Lung (tissue), 11 donors: ENCODE measurements at regions not wholly inside any gene's neighbourhood (a gene's known extent, or its start where the extent isn't known, plus 50 kb on each side); places are given as distances from the start of the nearest gene placed in this dataset.
A peak's percentile ranks its signal among the peaks of the same experiment; 100 is the strongest.

Source experiments
- ATAC-seq: fragments of 200-7000 bp; cut with Tn5 transposase; one replicate; pipeline ENCODE4 v1.9.1; 2020; ENCODE audit warnings: moderate number of reproducible peaks; ENCODE audit not compliant: insufficient read depth, low FRiP score
- DNase-seq, 3 donors: peaks; one replicate each; pipeline ENCODE4 v3.0.0-alpha.2; 2013 to 2017
- H3K27ac ChIP-seq, 2 donors: one replicate each; pipeline ENCODE4 v1.5.1; 2013; ENCODE audit warnings: mild to moderate bottlenecking in 2 of 2, moderate library complexity in 2 of 2, control low read depth in 1 of 2, inconsistent platforms in 1 of 2, low read depth in 1 of 2, low read length in 1 of 2
- H3K27me3 ChIP-seq, 3 donors: one replicate each; pipeline ENCODE4 v1.5.1; 2013; ENCODE audit warnings: low read length in 2 of 3; ENCODE audit not compliant: control insufficient read depth in 3 of 3, insufficient read depth in 3 of 3
- H3K36me3 ChIP-seq, 4 donors: one replicate each; pipeline ENCODE4 v1.5.1; 2013; ENCODE audit warnings: low read length in 4 of 4, mild to moderate bottlenecking in 1 of 4, moderate library complexity in 1 of 4; ENCODE audit not compliant: control insufficient read depth in 4 of 4, insufficient read depth in 4 of 4
- H3K4me1 ChIP-seq, 5 donors: one replicate each; pipeline ENCODE4 v1.5.1; 2013; ENCODE audit warnings: low read length in 5 of 5, mild to moderate bottlenecking in 2 of 5, moderate library complexity in 1 of 5; ENCODE audit not compliant: control insufficient read depth in 5 of 5, insufficient read depth in 5 of 5
- H3K4me3 ChIP-seq: one replicate; pipeline ENCODE4 v1.5.1; 2013; ENCODE audit warnings: mild to moderate bottlenecking, control low read depth, moderate library complexity
- H3K9ac ChIP-seq, 2 donors: one replicate each; pipeline ENCODE4 v1.5.1; 2013; ENCODE audit warnings: low read length in 2 of 2, control low read depth in 1 of 2; ENCODE audit not compliant: insufficient read depth in 1 of 2
- H3K9me3 ChIP-seq, 4 donors: one replicate each; pipeline ENCODE4 v1.5.1; 2013; ENCODE audit warnings: low read length in 3 of 4, mild to moderate bottlenecking in 1 of 4, moderate library complexity in 1 of 4; ENCODE audit not compliant: control insufficient read depth in 4 of 4, insufficient read depth in 3 of 4
- WGBS, 2 donors: extraction: QIAGEN DNeasy Blood & Tissue Kit; methylation state at CpG; one replicate each; pipeline ENCODE4 v1.1.7; 2013; 5-methylcytosine and 5-hydroxymethylcytosine counted together
- TF ChIP-seq, protein P1 (sequence below): IDR thresholded peaks from 2 replicates; pipeline ENCODE4 v1.5.1; 2012; ENCODE audit warnings: mild to moderate bottlenecking; ENCODE audit errors: control extremely low read depth, extremely low read depth
- donor health status: control.
- donor health status: control.
- donor health status: Bipolar disorder and iron deficiency.
- donor health status: healthy.
- donor health status: DM: yes; HTN: yes; CAD: no.

DNA sequence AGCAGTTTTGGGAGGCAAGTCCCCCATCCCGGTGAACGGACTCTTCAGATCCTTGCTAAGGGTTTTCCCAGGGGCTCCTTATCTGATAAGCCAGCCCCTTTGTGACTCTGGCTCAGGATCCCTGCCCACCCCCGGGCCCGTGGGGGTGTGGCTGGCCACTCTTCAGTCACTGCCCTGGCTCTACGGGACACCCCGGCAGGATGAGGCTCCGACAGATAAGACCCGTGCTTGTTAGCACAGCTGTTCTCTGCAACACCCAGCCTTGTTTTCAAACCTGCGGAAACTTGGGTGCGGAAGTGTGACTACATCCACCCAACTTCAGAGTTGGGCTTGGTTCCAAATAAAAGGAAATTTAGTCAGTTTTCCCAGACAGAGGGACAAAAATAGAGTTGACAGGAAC, 66.7 kb upstream of the PODXL start:
- peak overlapping the region in 1 of 2 donors; percentile 37 for H3K27ac ChIP-seq
- H3K9me3 ChIP-seq, result peaks cover 0 to 2% (median 0%) of the 10 kb centered on the region in 4 donors
- ATAC-seq (no peak), DNase-seq (peak in 2 of 3 donors; percentile 38 to 51)
- no peaks in the 10 kb centered on the region for H3K27me3 ChIP-seq
- H3K36me3 ChIP-seq, result no peaks in the 10 kb centered on the region
- H3K4me3 ChIP-seq, result no peak overlapping the region
- H3K4me1 ChIP-seq, result peaks cover 0 to 19% (median 0%) of the 10 kb centered on the region in 5 donors
- WGBS, 2 donors, result 29 to 37% methylated on average over 10 of the region's 10 CpGs
- TF ChIP-seq, protein P1, sequence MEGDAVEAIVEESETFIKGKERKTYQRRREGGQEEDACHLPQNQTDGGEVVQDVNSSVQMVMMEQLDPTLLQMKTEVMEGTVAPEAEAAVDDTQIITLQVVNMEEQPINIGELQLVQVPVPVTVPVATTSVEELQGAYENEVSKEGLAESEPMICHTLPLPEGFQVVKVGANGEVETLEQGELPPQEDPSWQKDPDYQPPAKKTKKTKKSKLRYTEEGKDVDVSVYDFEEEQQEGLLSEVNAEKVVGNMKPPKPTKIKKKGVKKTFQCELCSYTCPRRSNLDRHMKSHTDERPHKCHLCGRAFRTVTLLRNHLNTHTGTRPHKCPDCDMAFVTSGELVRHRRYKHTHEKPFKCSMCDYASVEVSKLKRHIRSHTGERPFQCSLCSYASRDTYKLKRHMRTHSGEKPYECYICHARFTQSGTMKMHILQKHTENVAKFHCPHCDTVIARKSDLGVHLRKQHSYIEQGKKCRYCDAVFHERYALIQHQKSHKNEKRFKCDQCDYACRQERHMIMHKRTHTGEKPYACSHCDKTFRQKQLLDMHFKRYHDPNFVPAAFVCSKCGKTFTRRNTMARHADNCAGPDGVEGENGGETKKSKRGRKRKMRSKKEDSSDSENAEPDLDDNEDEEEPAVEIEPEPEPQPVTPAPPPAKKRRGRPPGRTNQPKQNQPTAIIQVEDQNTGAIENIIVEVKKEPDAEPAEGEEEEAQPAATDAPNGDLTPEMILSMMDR, result no peak
- H3K9ac ChIP-seq, result no peak overlapping the region

DNA sequence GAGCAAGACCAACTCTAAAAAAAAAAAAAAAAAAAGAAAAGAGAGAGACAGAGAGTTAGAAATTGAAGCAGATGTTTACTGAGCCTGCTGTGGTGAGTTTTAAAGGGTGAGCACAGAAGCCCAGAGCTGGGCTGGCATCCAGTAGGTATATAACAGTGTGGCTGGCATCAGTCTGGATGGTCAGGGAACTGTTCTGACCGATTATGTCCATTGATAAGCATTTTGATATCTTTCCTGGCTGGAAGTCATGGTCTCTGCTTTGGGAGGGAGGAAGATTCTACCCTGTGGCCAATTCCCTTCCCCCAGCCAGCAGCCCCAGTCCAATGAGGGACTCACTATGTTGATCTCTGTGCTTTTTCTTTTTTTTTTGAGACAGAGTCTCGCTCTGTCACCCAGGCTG, 65.2 kb upstream of the PODXL start:
- no peak overlapping the region for H3K4me3 ChIP-seq
- 60 to 69% methylated on average over 2 of the region's 2 CpGs for WGBS, 2 donors
- H3K9me3 ChIP-seq, result peaks cover 0 to 2% (median 0%) of the 10 kb centered on the region in 4 donors
- DNase-seq, result no peak
- H3K9ac ChIP-seq, result no peak overlapping the region
- H3K4me1 ChIP-seq, result peaks cover 0 to 19% (median 0%) of the 10 kb centered on the region in 5 donors
- H3K36me3 ChIP-seq, result no peaks in the 10 kb centered on the region
- TF ChIP-seq, protein P1, result no peak
- H3K27me3 ChIP-seq, result no peaks in the 10 kb centered on the region
- no peak overlapping the region for H3K27ac ChIP-seq
- ATAC-seq, result no peak

DNA sequence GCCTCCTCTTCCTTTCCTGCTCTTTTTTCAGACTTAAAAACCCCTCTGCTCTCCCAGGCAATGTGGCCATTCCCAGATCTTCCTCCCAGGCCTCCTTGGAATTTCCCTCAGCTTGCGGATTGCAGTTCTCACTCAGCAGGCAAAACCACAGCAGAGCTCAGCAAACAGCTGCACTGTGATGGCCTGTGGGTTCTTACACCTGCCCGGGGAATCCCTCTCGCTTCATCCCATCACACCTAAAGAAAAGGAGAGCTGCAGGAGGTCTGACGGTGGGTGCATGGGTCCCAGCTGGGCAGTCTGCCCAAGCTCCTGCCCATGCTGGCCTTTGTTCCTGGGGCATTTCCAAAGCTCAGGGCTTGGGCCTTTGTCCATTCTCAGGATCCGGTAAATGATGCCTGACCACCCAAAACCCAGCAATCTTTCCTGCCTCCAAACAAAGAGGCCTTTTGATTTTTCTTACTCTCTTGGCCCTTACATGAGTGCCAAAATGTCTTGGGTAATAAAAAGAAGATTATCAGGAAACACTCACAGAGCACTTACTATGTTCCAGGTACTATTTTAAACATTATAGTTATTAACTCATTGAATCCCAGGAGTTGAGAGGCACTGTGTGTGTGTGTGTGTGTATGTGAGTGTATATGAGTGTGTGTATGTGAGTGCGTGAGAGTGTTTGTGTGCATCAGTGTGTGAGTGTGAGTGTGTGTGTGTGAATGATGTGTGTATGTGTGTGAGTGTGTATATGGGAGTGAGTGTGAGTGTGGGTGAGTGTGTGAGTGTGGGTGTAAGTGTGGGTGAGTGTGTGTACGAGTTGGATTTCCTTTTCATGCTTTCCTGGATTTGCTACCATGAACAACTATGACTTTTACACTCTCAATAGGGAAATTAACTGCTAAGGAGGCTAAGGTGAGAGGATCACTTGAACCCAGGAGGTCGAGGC, 64.5 kb upstream of the PODXL start:
- H3K36me3 ChIP-seq, result no peaks in the 10 kb centered on the region
- peak overlapping the region; percentile 3 to 37 for H3K27ac ChIP-seq
- ATAC-seq (no peak), DNase-seq (no peak)
- H3K9ac ChIP-seq, result no peak overlapping the region
- H3K4me1 ChIP-seq, result peaks cover 0 to 17% (median 0%) of the 10 kb centered on the region in 5 donors
- no peak overlapping the region for H3K4me3 ChIP-seq
- no peaks in the 10 kb centered on the region for H3K27me3 ChIP-seq
- 75 to 81% methylated on average over 8 of the region's 8 CpGs for WGBS, 2 donors
- TF ChIP-seq, protein P1, result no peak
- peaks cover 0 to 2% (median 0%) of the 10 kb centered on the region in 4 donors for H3K9me3 ChIP-seq
